AG04449 (cell line): ENCODE measurements at regions not wholly inside any gene's neighbourhood (a gene's known extent, or its start where the extent isn't known, plus 50 kb on each side); places are given as distances from the start of the nearest gene placed in this dataset.

Experiments
- CTCF ChIA-PET: fragments of 350-600 bp; formaldehyde crosslinking; extraction: SDS; loops from one replicate; lab custom pipeline; 2021; ENCODE audit warnings: antibody characterized with exemption; lab: Yijun Ruan, JAX
- POLR2A ChIA-PET: fragments of 400-600, 350-600 bp; formaldehyde crosslinking; extraction: SDS; loops from one replicate; lab custom pipeline; 2020; ENCODE audit warnings: antibody characterized with exemption, inconsistent platforms; lab: Yijun Ruan, JAX
- DNase-seq: peaks from one replicate; pipeline ENCODE4 v3.0.0-alpha.2; 2010; ENCODE audit warnings: low read depth, low spot score
- H3K4me3 ChIP-seq: 2 replicates; pipeline ENCODE4 v1.5.1; 2011; ENCODE audit warnings: low read depth, mild to moderate bottlenecking, control low read depth, low read length
- TF ChIP-seq, protein P1 (sequence below): IDR thresholded peaks from one replicate; pipeline ENCODE4 v1.5.1; 2011; ENCODE audit warnings: mild to moderate bottlenecking, moderate library complexity, low read length, control low read depth, inconsistent platforms; ENCODE audit not compliant: insufficient read depth; ENCODE audit errors: missing control alignments

GRCh38 chr4:128516301-128516969 is 228.8 kb upstream of the PGRMC2 start:
- DNase-seq, result no peak
- TF ChIP-seq, protein P1, sequence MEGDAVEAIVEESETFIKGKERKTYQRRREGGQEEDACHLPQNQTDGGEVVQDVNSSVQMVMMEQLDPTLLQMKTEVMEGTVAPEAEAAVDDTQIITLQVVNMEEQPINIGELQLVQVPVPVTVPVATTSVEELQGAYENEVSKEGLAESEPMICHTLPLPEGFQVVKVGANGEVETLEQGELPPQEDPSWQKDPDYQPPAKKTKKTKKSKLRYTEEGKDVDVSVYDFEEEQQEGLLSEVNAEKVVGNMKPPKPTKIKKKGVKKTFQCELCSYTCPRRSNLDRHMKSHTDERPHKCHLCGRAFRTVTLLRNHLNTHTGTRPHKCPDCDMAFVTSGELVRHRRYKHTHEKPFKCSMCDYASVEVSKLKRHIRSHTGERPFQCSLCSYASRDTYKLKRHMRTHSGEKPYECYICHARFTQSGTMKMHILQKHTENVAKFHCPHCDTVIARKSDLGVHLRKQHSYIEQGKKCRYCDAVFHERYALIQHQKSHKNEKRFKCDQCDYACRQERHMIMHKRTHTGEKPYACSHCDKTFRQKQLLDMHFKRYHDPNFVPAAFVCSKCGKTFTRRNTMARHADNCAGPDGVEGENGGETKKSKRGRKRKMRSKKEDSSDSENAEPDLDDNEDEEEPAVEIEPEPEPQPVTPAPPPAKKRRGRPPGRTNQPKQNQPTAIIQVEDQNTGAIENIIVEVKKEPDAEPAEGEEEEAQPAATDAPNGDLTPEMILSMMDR, result no peak
- H3K4me3 ChIP-seq, result no peak overlapping the region
- ChIA-PET CTCF (interaction anchor here (1.0 to 1.4 kb wide), 4 partner anchors 10 to 61 kb away, joined by 3 to 4 read pairs (median 4); no protein-coding TSS in a partner anchor), POLR2A (interaction anchor here (2.1 to 2.9 kb wide), 2 partner anchors 12 to 37 kb away, joined by 7 to 23 read pairs; no protein-coding TSS in a partner anchor)

GRCh38 chr4:128513664-128514484 is 226.3 kb upstream of the PGRMC2 start:
- no peak overlapping the region for H3K4me3 ChIP-seq
- DNase-seq, result no peak
- CTCF ChIA-PET, result interaction anchor here (1.5 kb wide), 1 partner anchor 59 kb away, joined by 5 read pairs; no protein-coding TSS in a partner anchor
- POLR2A ChIA-PET, result no interaction called here
- TF ChIP-seq, protein P1, result no peak

DNA sequence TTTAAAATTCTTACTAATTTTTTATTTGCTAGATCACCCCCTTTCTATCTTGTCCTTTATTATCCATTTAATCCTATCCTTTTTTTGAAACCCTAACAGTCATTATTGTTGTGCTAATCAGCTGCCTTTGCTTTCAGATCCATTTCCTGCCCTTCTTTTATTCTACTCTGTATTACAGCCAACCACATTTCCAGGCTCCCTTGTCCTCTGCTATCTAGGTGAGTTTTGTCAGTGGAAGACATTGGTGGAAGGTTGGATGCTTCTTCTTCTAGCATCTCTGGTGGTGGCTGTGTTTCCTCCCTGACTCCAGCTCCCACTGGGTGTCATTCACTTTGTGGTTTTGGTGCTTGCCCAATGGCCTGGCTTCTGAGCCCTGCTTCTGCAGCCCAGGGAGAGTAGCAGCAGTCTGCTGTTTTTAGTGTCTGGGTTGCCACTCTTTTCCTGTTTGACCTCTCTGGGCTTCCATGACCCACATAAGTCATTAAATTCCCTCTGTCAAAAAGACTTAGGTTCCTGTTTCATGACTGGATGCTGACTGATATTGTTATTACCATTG is 225.2 kb upstream of the PGRMC2 start:
- H3K4me3 ChIP-seq, result no peak overlapping the region
- TF ChIP-seq, protein P1, result no peak
- ChIA-PET POLR2A (interaction anchor here (0.6 to 0.9 kb wide), 2 partner anchors 40 to 43 kb away, joined by 3 read pairs; no protein-coding TSS in a partner anchor), CTCF (no interaction called here)
- DNase-seq, result no peak

DNA sequence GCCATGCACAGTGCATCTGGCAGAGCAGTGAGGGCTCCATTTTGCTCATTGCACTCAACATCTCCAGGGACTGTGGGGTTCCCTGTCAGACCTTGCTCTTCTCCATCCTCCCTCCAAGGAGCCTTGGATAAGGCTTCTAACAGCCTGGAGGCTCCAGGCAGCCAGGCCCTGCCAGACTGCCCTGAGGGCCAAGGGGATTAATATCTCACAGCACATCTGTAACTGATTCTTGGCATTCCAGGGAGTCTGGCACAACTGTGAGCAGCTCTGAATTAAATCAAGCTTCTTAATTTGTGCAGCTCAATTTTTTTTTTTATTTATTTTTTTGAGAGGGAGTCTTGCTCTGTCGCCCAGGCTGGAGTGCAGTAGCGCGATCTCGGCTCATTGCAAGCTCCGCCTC is 224.5 kb upstream of the PGRMC2 start:
- TF ChIP-seq, protein P1, result no peak
- no peak for DNase-seq
- CTCF ChIA-PET, result interaction anchor here (1.0 kb wide), 1 partner anchor 297 kb away, joined by 3 read pairs; the partner anchor contains the start of gene JADE1
- POLR2A ChIA-PET, result interaction anchor here (0.9 kb wide), 1 partner anchor 41 kb away, joined by 3 read pairs; no protein-coding TSS in a partner anchor
- no peak overlapping the region for H3K4me3 ChIP-seq

DNA sequence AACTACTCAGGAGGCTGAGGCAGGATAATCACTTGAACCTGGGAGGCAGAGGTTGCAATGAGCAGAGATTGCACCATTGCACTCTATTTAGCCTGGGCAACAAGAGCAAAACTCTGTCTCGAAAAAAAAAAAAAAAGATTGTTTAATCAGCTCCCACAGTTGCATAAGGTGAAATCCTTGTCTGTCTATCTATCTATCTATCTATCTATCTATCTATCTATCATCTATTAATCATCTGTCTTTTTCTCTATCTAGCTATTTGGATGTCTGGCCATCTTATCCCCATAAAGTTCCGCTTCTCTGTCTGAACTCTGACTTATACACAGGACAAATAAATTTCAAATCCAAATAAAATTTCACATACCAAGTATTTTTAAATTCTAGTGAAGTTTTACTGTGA is 223.2 kb upstream of the PGRMC2 start:
- ChIA-PET CTCF (interaction anchor here (0.9 kb wide), 1 partner anchor 19 kb away, joined by 3 read pairs; no protein-coding TSS in a partner anchor), POLR2A (no interaction called here)
- no peak for DNase-seq

More for the DNA sequence above, 223.2 kb upstream of the PGRMC2 start:
- TF ChIP-seq, protein P1, result no peak
- H3K4me3 ChIP-seq, result no peak overlapping the region
